Esophagus muscularis mucosa (tissue), 3 donors: ENCODE measurements at regions not wholly inside any gene's neighbourhood (a gene's known extent, or its start where the extent isn't known, plus 50 kb on each side); places are given as distances from the start of the nearest gene placed in this dataset.

Experiments
- CTCF ChIP-seq, 3 experiments: fragments of 200-600 bp in 2 of 3; fragments of 450-650 bp in 1 of 3; sonication (generic) in 2 of 3; IDR thresholded peaks; one replicate each; pipeline ENCODE4 v1.5.1; 2017 to 2019; ENCODE audit warnings: antibody characterized with exemption in 3 of 3, mild to moderate bottlenecking in 2 of 3, moderate library complexity in 1 of 3
- EP300 ChIP-seq: sonication (generic); formaldehyde crosslinking; IDR thresholded peaks from one replicate; pipeline ENCODE4 v1.6.1; 2017; ENCODE audit warnings: antibody characterized with exemption

GRCh38 chr3:10713656-10714055, 102.4 kb upstream of the SLC6A11 start:
- TF ChIP-seq EP300 (no peak), CTCF (IDR thresholded peaks at IDR 0.05) (no peak)
